Keratinocyte (primary cell): ENCODE measurements at regions not wholly inside any gene's neighbourhood (a gene's known extent, or its start where the extent isn't known, plus 50 kb on each side); places are given as distances from the start of the nearest gene placed in this dataset.

Experiments
- DNase-seq: peaks from one replicate; pipeline ENCODE4 v3.0.0-alpha.2; 2011; ENCODE audit warnings: low read depth, missing footprints, low spot score
- FAIRE-seq: peaks from 2 replicates; lab custom pipeline; 2011; peaks lifted over from hg19 to GRCh38; lab: Jason Lieb, UNC
- H2AFZ ChIP-seq: 2 replicates; pipeline ENCODE4 v1.6.0; 2012; ENCODE audit warnings: low read length, control low read depth, inconsistent platforms; ENCODE audit not compliant: control insufficient read depth
- H3K27ac ChIP-seq: 2 replicates; pipeline ENCODE4 v1.5.1; 2011; ENCODE audit warnings: low read length; ENCODE audit not compliant: control insufficient read depth, insufficient read depth
- H3K27me3 ChIP-seq: 3 replicates; pipeline ENCODE4 v1.6.0; 2011; ENCODE audit warnings: low read length; ENCODE audit not compliant: control insufficient read depth, insufficient read depth; ENCODE audit errors: extremely low read depth
- H3K36me3 ChIP-seq, 2 experiments: 2 replicates in 1 of 2; 3 replicates in 1 of 2; pipeline ENCODE4 v1.5.1; 2011; ENCODE audit warnings: low read length in 2 of 2, mild to moderate bottlenecking in 1 of 2; ENCODE audit not compliant: control insufficient read depth in 2 of 2, insufficient read depth in 2 of 2; ENCODE audit errors: extremely low read depth in 1 of 2
- H3K4me1 ChIP-seq: 3 replicates; pipeline ENCODE4 v1.5.1; 2011; ENCODE audit warnings: low read length; ENCODE audit not compliant: control insufficient read depth, insufficient read depth; ENCODE audit errors: extremely low read depth
- H3K4me2 ChIP-seq: 3 replicates; pipeline ENCODE4 v1.6.0; 2011; ENCODE audit warnings: low read depth, low read length; ENCODE audit not compliant: control insufficient read depth, insufficient read depth; ENCODE audit errors: extremely low read depth
- H3K4me3 ChIP-seq, 3 experiments: fragments of 200-600 bp in 1 of 3; sonication (generic) in 1 of 3; 2 replicates in 2 of 3; 3 replicates in 1 of 3; pipeline ENCODE4 v1.5.1; 2011 to 2016; ENCODE audit warnings: low read length in 3 of 3, mild to moderate bottlenecking in 3 of 3, control low read depth in 2 of 3, inconsistent platforms in 1 of 3, low read depth in 1 of 3, mixed read lengths in 1 of 3, mixed run types in 1 of 3, moderate library complexity in 1 of 3; ENCODE audit not compliant: control insufficient read depth in 2 of 3, insufficient read depth in 2 of 3; ENCODE audit errors: extremely low read depth in 1 of 3
- H3K79me2 ChIP-seq: 2 replicates; pipeline ENCODE4 v1.6.0; 2012; ENCODE audit warnings: low read length; ENCODE audit not compliant: control insufficient read depth, insufficient read depth
- H3K9ac ChIP-seq: 3 replicates; pipeline ENCODE4 v1.6.0; 2011; ENCODE audit warnings: low read length; ENCODE audit not compliant: control insufficient read depth, insufficient read depth; ENCODE audit errors: extremely low read depth
- H3K9me1 ChIP-seq: 3 replicates; pipeline ENCODE4 v1.6.0; 2011; ENCODE audit warnings: low read length; ENCODE audit not compliant: control insufficient read depth, insufficient read depth; ENCODE audit errors: extremely low read depth
- H3K9me3 ChIP-seq: 2 replicates; pipeline ENCODE4 v1.5.1; 2012; ENCODE audit warnings: low read depth, low read length; ENCODE audit not compliant: control insufficient read depth
- H4K20me1 ChIP-seq: 3 replicates; pipeline ENCODE4 v1.6.0; 2011; ENCODE audit warnings: low read length; ENCODE audit not compliant: control insufficient read depth, insufficient read depth; ENCODE audit errors: extremely low read depth
- CTCF ChIP-seq, 3 experiments: IDR thresholded peaks in 1 of 3; conservative IDR thresholded peaks in 1 of 3; optimal IDR thresholded peaks in 1 of 3; 2 replicates in 2 of 3; 3 replicates in 1 of 3; pipeline versions ENCODE3 to v1.5.1; 2011; ENCODE audit warnings: low read length in 3 of 3, mild to moderate bottlenecking in 3 of 3, moderate library complexity in 2 of 3, control low read depth in 1 of 3, inconsistent platforms in 1 of 3; ENCODE audit not compliant: insufficient read depth in 2 of 3; ENCODE audit errors: extremely low read depth in 1 of 3
- EZH2 ChIP-seq: IDR thresholded peaks from one replicate; pipeline ENCODE4 v1.6.1; 2012; ENCODE audit warnings: inconsistent platforms, mild to moderate bottlenecking, low read length, moderate library complexity
- dilution Hi-C: fragments of 300-500 bp; cut with MboI; formaldehyde crosslinking; loops from one replicate; pipeline ENCODE4 v1.7.0; 2020; ENCODE audit warnings: low sequenced_read_pairs; ENCODE audit not compliant: extremely low pct_ligation_motif_present

GRCh38 chr4:178814908-178815307 lies 1372.7 kb upstream of the AGA start:
- no peak for DNase-seq
- H3K9ac ChIP-seq, result no peak overlapping the region
- no peaks in the 10 kb centered on the region for H3K9me1 ChIP-seq
- no peak for FAIRE-seq
- dilution Hi-C loops, result no loop called here
- H3K4me1 ChIP-seq, result no peaks in the 10 kb centered on the region
- no peaks in the 10 kb centered on the region for H3K27me3 ChIP-seq
- no peaks in the 10 kb centered on the region for H3K36me3 ChIP-seq
- no peaks in the 10 kb centered on the region for H3K79me2 ChIP-seq
- H3K4me3 ChIP-seq, result no peak overlapping the region
- H3K9me3 ChIP-seq, result no peaks in the 10 kb centered on the region
- H2AFZ ChIP-seq, result no peak overlapping the region
- H3K4me2 ChIP-seq, result no peak overlapping the region
- no peaks in the 10 kb centered on the region for H4K20me1 ChIP-seq
- no peak overlapping the region for H3K27ac ChIP-seq
- TF ChIP-seq CTCF (optimal IDR thresholded peaks at IDR 0.05 in 1 of 3, IDR thresholded peaks at IDR 0.05 in 1 of 3, conservative IDR thresholded peaks at IDR 0.05 in 1 of 3; ENCODE audit: extremely low read depth in 1 of 3, insufficient read depth in 2 of 3, low read length in 3 of 3) (no peak), EZH2 (no peak)

GRCh38 chr4:178823673-178824295 lies 1381.5 kb upstream of the AGA start:
- TF ChIP-seq CTCF (optimal IDR thresholded peaks at IDR 0.05 in 1 of 3, IDR thresholded peaks at IDR 0.05 in 1 of 3, conservative IDR thresholded peaks at IDR 0.05 in 1 of 3; ENCODE audit: extremely low read depth in 1 of 3, insufficient read depth in 2 of 3, low read length in 3 of 3), result no peak
- TF ChIP-seq EZH2, result no peak
- no peak overlapping the region for H3K27ac ChIP-seq
- no peaks in the 10 kb centered on the region for H3K27me3 ChIP-seq
- dilution Hi-C loops, result no loop called here
- no peaks in the 10 kb centered on the region for H3K79me2 ChIP-seq
- no peaks in the 10 kb centered on the region for H3K4me1 ChIP-seq
- no peak overlapping the region for H2AFZ ChIP-seq
- H3K4me2 ChIP-seq, result no peak overlapping the region
- FAIRE-seq (no peak), DNase-seq (no peak)
- H3K9ac ChIP-seq, result no peak overlapping the region
- H4K20me1 ChIP-seq, result no peaks in the 10 kb centered on the region
- no peak overlapping the region for H3K4me3 ChIP-seq
- no peaks in the 10 kb centered on the region for H3K36me3 ChIP-seq
- no peaks in the 10 kb centered on the region for H3K9me3 ChIP-seq
- no peaks in the 10 kb centered on the region for H3K9me1 ChIP-seq
